Pancreas (tissue), 10 donors: ENCODE measurements at regions not wholly inside any gene's neighbourhood (a gene's known extent, or its start where the extent isn't known, plus 50 kb on each side); places are given as distances from the start of the nearest gene placed in this dataset.

ENCODE experiments used
- ATAC-seq, 4 donors: fragments of 200-7000 bp; cut with Tn5 transposase; one replicate each; pipeline versions ENCODE4 v1.8.0 to v1.9.1; 2020; ENCODE audit warnings: mild to moderate bottlenecking in 4 of 4, moderate library complexity in 4 of 4
- DNase-seq, 6 donors: peaks; one replicate each; pipeline ENCODE4 v3.0.0-alpha.2; 2020
- FAIRE-seq: peaks from 2 replicates; lab custom pipeline; 2012; peaks lifted over from hg19 to GRCh38; lab: Jason Lieb, UNC
- H3K27ac ChIP-seq, 4 donors: fragments of 200-600 bp; sonication (generic); 1 replicate in 3 of 4; 2 replicates in 1 of 4; pipeline versions ENCODE4 v1.5.0 to v1.8.0; 2020
- H3K27me3 ChIP-seq, 4 donors: fragments of 200-600 bp; one replicate each; pipeline ENCODE4 v1.8.0; 2021
- H3K36me3 ChIP-seq, 3 donors: fragments of 200-600 bp; sonication (generic) in 1 of 3; one replicate each; pipeline versions ENCODE4 v1.5.0 to v1.8.0; 2020 to 2021
- H3K4me1 ChIP-seq, 3 donors: fragments of 200-600 bp; one replicate each; pipeline ENCODE4 v1.8.0; 2021
- H3K4me3 ChIP-seq, 4 donors: fragments of 200-600 bp; sonication (generic) in 2 of 4; one replicate each; pipeline versions ENCODE4 v1.5.0 to v1.8.0; 2020 to 2021
- H3K9me3 ChIP-seq, 4 donors: fragments of 200-600 bp; one replicate each; pipeline ENCODE4 v1.8.0; 2021
- WGBS, 2 donors: extraction: QIAGEN DNeasy Blood & Tissue Kit; methylation state at CpG; one replicate each; pipeline ENCODE4 v1.1.7; 2013; 5-methylcytosine and 5-hydroxymethylcytosine counted together
- intact Hi-C, 3 donors: fragments of 100-400 bp; cut with DNase I; formaldehyde crosslinking; loops; one replicate each; pipeline versions ENCODE4 v1.11.1 to v1.14.2; 2022
- TF ChIP-seq, protein P1 (sequence below), 4 donors: fragments of 200-600 bp; sonication (generic) in 3 of 4; IDR thresholded peaks; one replicate each; pipeline versions ENCODE4 v1.5.0 to v1.8.0; 2021; ENCODE audit warnings: antibody characterized with exemption in 4 of 4
- donor health status: healthy with polysubstance abuse.
- donor health status: DM: no; HTN: no; CAD: no; lungs with moderate emphysema.
- donor health status: DM: no; HTN: no; CAD: no.
- donor health status: control.
- donor health status: control.
- donor health status: Bipolar disorder and iron deficiency.
- donor health status: DM: yes; HTN: yes; CAD: no.
- donor health status: DM: no; HTN: no; CAD: no.
- donor health status: DM: no; HTN: no; CAD: no.
- donor health status: DM: yes; HTN: yes; CAD: no.

DNA sequence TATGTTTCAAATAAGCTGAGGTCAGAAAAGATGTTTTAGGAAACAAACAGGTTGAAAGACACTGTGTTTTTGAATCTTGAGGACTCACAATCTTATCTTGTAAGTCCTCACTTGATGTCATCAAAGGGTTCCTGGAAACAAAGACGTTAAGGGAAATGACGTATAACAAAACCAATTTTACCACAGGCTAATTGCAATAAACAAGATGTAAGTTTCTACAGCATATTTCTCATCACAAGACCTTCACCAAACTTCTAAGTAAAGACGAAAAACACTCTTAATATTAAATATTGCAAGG, 433.5 kb upstream of the FAT3 start:
- Histone ChIP-seq H3K9me3 (no peaks in the 10 kb centered on the region), H3K36me3 (no peaks in the 10 kb centered on the region), H3K27ac (no peak overlapping the region), H3K27me3 (no peaks in the 10 kb centered on the region), H3K4me1 (peaks cover 0 to 13% (median 5%) of the 10 kb centered on the region in 3 donors), H3K4me3 (no peak overlapping the region)
- intact Hi-C loops: no loop called here
- no peak for DNase-seq
- WGBS, 2 donors: 72 to 73% methylated on average over 3 of the region's 3 CpGs
- TF ChIP-seq, protein P1, sequence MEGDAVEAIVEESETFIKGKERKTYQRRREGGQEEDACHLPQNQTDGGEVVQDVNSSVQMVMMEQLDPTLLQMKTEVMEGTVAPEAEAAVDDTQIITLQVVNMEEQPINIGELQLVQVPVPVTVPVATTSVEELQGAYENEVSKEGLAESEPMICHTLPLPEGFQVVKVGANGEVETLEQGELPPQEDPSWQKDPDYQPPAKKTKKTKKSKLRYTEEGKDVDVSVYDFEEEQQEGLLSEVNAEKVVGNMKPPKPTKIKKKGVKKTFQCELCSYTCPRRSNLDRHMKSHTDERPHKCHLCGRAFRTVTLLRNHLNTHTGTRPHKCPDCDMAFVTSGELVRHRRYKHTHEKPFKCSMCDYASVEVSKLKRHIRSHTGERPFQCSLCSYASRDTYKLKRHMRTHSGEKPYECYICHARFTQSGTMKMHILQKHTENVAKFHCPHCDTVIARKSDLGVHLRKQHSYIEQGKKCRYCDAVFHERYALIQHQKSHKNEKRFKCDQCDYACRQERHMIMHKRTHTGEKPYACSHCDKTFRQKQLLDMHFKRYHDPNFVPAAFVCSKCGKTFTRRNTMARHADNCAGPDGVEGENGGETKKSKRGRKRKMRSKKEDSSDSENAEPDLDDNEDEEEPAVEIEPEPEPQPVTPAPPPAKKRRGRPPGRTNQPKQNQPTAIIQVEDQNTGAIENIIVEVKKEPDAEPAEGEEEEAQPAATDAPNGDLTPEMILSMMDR (IDR thresholded peaks at IDR 0.05): no peak
- ATAC-seq: no peak
- FAIRE-seq: no peak

DNA sequence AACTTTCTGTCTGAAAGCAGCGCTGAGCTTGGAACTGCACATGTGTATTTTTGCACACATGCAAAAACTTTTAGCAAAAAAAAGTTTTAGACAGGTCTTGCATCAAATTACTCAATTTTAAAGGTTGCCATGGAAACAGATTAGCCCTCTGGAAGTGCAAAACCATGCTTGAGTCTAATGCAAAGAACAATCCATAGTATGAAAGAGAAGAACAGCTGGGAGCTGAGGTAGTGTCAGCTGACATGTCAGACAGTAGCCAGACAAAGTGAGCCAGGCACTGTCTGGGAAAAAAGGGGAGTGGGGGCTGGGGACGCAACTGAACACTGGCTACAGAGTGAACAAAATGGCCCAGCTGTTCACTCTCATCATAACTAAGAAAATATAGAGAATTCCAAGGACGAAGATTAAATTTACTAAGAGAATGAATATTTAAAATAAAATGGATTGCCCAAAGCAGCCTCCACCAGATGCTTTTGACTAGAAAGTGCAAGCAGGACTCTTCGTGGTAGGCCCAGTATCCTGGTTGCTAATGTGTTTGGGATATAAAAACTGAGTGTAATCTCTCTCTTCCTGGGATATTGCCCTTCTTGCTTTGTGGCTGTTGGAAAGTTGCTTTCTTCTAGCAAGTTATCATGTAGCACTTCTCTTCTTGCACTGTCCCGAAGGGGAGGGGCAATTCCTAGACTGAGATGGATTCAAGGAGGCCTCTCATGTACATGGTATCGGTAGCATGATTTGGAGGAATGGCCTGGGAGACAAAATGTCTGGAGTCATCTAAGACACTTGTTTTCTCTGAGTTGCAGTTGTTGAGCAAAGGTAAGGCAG, 434.1 kb upstream of the FAT3 start:
- WGBS, 2 donors: 82 to 85% methylated on average over 6 of the region's 6 CpGs
- Histone ChIP-seq H3K27me3 (no peaks in the 10 kb centered on the region), H3K4me3 (no peak overlapping the region), H3K9me3 (no peaks in the 10 kb centered on the region), H3K27ac (no peak overlapping the region), H3K4me1 (peaks cover 0 to 10% (median 5%) of the 10 kb centered on the region in 3 donors), H3K36me3 (no peaks in the 10 kb centered on the region)
- FAIRE-seq: no peak
- intact Hi-C loops: no loop called here
- DNase-seq: no peak
- no peak for ATAC-seq
- TF ChIP-seq, protein P1 (IDR thresholded peaks at IDR 0.05): no peak

DNA sequence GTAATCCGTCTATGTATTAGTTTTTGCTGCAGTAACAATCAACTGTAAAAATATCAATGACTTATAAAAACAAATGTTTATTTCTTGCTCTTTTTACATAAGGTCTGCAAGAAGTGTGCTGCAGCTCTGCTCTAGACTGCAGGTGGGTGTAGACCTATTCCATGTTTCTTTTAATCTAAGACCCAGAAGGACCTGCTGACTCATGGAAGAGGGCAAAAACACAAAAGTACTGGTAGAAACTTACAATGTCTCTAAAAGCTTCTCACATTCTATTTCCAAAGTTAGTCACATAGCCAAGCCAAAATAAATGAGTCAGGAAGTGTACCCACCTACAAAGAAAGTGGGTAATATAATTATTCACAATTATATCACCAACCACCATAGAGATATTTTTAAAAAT, 435.9 kb upstream of the FAT3 start:
- no peaks in the 10 kb centered on the region for H3K4me1 ChIP-seq
- intact Hi-C loops: no loop called here
- TF ChIP-seq, protein P1 (IDR thresholded peaks at IDR 0.05): no peak
- ATAC-seq (no peak), DNase-seq (no peak), FAIRE-seq (no peak)
- no peak overlapping the region for H3K4me3 ChIP-seq
- H3K9me3 ChIP-seq: no peaks in the 10 kb centered on the region
- no peaks in the 10 kb centered on the region for H3K27me3 ChIP-seq
- H3K36me3 ChIP-seq: no peaks in the 10 kb centered on the region
- no peak overlapping the region for H3K27ac ChIP-seq
- 82 to 91% methylated on average over 1 of the region's 1 CpG for WGBS, 2 donors

DNA sequence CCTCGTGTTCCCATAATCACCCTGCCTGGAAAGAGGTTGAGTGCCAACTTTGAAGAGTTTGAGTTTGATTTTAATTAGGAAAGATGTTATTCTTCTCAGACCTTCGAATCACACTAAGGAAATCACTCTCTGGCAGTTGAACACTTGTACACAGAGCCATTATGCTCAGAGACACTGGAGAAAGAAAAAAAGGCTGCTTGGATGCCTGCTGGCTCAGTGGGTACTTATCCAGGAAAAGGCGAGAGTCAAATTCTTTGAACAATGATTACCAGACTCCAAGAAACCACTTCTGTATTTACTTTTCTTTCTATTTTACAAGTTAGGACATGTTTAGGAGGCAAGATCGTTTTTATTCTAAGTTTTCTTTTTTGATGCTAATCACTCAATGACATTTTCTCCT, 438.5 kb upstream of the FAT3 start:
- DNase-seq (no peak), ATAC-seq (no peak), FAIRE-seq (no peak)
- Histone ChIP-seq H3K27ac (no peak overlapping the region), H3K9me3 (no peaks in the 10 kb centered on the region), H3K27me3 (no peaks in the 10 kb centered on the region), H3K4me3 (no peak overlapping the region), H3K4me1 (no peaks in the 10 kb centered on the region), H3K36me3 (no peaks in the 10 kb centered on the region)
- TF ChIP-seq, protein P1 (IDR thresholded peaks at IDR 0.05): no peak
- WGBS, 2 donors: 48 to 50% methylated on average over 4 of the region's 4 CpGs
- intact Hi-C loops: no loop called here

DNA sequence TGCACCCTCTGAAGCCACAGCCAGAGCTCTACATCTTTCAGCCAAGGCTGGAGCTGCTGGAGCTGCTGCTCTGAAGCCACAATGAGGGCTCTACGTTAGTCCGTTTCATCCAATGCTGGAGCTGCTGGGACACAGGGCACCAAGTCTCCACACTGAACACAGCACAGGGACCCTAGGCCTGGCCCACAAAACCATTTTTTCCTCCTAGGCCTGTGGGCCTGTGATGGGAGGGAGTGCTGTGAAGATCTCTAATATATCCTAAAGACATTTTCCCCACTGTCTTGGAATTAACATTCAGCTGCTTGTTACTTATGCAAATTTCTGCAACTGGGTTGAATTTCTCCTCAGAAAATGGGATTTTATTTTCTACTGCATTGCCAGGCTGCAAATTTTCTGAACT, 441.4 kb upstream of the FAT3 start:
- intact Hi-C loops: no loop called here
- TF ChIP-seq, protein P1 (IDR thresholded peaks at IDR 0.05): no peak
- no peaks in the 10 kb centered on the region for H3K9me3 ChIP-seq
- H3K27ac ChIP-seq: no peak overlapping the region
- no peaks in the 10 kb centered on the region for H3K36me3 ChIP-seq
- no peaks in the 10 kb centered on the region for H3K4me1 ChIP-seq
- no peak for ATAC-seq
- H3K4me3 ChIP-seq: no peak overlapping the region
- DNase-seq: no peak
- no peak for FAIRE-seq
- no peaks in the 10 kb centered on the region for H3K27me3 ChIP-seq
- WGBS, 2 donors: 78 to 84% methylated on average over 2 of the region's 2 CpGs
